ENCODE measurements at regions not wholly inside any gene's neighbourhood (a gene's known extent, or its start where the extent isn't known, plus 50 kb on each side); places are given as distances from the start of the nearest gene placed in this dataset.

GRCh38 chr3:82587174-82587573 is 825.7 kb upstream of the GBE1 start:
- no peak for TF ChIP-seq CTCF (IDR thresholded peaks at IDR 0.05; ENCODE audit: low read depth, low read length, poor library complexity, severe bottlenecking)
- no peak for TF ChIP-seq EZH2phosphoT487 (IDR thresholded peaks at IDR 0.05; ENCODE audit: borderline replicate concordance, low read length)
